ENCODE measurements at regions not wholly inside any gene's neighbourhood (a gene's known extent, or its start where the extent isn't known, plus 50 kb on each side); places are given as distances from the start of the nearest gene placed in this dataset.

DNA sequence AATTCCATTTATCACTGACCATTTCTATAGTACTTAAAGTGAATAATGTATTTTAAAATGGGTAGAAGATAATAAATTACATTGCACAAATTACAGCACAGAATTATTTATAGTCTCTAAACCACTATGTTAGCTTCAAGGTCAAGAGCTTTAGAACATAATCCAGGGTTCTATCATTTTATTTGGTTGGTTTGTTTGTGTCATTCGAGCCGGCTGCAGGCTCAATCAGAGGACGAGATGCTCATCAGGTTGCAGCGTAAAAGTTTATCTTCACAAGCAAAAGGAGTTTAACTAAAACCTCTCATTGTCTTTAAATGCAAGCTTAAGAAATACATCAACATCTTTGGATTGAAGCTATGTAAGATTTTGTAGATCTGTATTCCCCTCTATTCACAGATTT is 523.8 kb downstream of the EFNA5 start:
- DNase-seq, result no peak

DNA sequence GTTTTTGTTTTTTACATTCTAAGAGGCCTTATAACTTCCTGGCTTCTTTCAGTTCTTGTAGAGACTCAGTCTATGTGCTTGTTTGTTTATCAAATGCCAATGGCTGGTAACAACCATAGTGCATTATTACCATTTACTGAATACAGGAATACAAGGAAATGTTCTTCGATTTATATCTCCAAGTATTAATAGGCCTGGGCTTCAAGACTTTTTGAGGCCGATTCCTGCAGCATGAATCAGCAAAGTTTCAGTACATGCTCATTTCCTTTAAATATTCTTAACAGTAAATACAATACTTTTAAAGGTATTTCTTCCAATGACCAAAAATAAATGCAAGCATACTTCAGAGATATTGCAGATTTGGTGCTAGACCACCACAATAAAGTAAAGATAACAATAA is 535.3 kb downstream of the EFNA5 start:
- no peak for DNase-seq

GRCh38 chr5:107134931-107135330 is 535.8 kb downstream of the EFNA5 start:
- no peak for DNase-seq

- no peak for DNase-seq
Measured at GRCh38 chr5:107129051-107129450, 541.7 kb downstream of the EFNA5 start.

DNA sequence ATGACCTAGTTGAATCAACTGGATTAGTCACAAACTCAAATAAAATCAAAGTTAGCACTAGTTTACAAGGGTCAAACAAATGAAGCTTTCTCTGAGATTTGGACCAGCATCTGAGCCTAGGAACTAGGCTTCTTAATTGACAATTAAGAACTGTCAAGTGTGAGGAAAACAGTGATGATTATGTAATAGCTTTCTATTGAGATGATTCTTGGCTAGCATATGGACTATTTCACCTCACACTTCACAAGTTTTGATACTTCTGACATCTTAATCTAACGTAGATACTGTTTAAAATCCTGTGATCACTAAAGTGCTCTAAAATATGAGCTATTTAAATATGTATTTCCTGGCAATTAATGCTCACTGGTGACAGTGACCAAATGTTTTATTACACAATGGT is 542.9 kb downstream of the EFNA5 start:
- DNase-seq, result no peak

GRCh38 chr5:107126341-107126740 is 544.4 kb downstream of the EFNA5 start:
- no peak for DNase-seq

DNA sequence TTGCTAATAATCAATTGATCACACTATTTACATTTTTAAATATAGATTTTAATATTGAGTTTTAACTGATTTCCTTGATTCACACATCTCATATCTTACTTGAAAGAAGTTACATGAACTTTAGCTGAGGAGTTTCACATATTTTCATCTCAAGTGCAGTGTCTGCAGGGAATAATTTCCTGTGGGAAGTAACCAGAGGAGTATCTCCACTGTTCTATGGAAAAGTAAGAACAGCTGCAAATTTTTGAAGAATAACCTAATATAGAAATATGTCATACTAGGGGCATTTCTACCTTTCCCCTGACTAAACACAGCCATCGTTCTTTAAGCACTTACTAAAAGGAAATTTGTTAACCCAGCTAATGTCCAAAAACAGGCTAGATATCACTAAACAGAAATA is 546.4 kb downstream of the EFNA5 start:
- no peak for DNase-seq

DNA sequence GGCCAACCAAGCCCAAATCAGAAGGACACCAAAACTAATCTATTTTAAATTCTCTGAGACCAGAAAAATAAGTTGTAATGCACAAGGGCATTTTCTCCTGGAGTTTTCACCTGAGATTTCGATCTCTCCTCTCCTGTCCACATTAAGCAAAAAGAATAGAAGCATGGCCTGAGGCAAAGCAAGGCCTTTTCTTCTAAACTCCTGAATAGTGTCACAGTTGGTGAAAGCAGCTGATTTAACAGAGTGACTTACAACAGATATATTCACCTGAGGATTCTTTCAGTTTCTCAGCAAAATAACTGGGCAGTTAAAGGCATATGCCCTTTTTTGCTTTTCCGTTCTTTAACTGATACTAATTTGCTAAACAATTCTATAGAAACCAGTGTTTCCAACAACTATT is 547.7 kb downstream of the EFNA5 start:
- no peak for DNase-seq

DNA sequence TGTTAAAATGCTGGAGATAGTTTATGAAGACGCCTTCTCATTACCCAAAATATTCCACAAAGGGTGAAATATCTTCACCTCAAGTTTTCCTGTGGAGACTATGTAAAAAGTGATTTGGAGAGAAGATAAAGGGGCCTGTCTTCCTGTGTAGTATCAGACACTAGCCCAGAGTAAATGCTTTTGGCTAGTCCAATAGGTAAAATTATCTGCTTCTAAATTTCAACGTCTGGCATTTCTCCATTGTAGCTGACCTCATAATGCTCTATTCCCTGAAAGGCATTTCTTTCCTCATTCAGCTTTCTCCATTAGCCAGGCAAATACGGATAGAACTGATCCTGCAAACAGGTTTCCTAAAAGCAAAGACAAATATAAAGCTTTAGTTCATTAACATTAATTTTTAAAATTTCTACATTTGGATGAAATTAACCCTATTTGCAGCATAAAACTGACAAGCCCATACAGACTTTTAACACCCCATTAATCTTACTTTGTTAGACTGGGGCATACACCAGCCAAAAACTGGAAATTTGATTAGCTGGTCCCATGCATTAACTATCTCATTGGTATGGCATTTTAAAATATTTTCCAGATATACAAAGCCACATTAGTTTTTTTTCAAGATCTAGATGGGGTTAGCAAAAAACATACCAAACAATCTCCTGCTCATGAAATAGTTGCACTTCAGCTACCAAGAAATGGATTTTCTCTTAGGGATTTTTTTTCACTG is 548.8 kb downstream of the EFNA5 start:
- DNase-seq, result no peak

GRCh38 chr5:107119656-107120055 is 551.1 kb downstream of the EFNA5 start:
- no peak for DNase-seq

GRCh38 chr5:107118184-107119019 is 552.3 kb downstream of the EFNA5 start:
- no peak for DNase-seq

DNA sequence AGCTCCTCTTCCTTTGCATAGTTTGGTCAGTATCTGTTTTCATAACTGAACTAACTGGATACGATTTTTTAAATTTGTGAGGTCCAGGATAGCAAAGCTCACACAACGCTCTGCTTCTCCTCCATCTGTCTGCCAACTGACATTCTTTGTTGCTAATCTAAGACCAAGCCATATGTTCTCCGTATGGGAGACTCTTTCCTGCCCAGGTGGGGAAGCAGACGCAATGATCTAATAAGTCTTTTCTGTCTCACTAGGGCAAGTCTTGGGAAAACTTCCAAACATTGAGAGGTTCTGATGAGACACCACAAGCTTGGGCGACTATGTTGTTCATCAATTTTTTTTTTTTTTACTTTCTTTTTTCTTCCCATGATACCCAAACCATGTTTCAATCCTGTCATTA is 558.5 kb downstream of the EFNA5 start:
- DNase-seq, result no peak

GRCh38 chr5:107104040-107104995 is 566.4 kb downstream of the EFNA5 start:
- DNase-seq, result peak; percentile 46

DNA sequence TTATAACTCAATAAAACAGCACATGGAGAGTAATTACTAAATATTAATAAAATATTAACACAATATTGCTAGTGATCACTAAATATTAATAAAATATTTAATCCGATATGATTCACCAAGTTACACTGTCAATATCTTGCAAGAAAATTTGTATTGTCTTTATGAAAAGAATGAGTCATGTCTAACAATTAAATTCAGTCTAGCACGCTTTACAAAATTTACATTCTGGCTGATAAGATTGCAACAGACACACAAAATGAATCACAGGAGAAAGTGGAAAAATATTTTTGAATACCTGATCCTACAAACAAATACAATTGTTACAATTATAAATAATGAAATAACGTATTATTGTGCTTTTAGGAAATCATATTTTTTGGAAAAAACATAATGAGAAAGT is 567.2 kb downstream of the EFNA5 start:
- DNase-seq, result no peak

DNA sequence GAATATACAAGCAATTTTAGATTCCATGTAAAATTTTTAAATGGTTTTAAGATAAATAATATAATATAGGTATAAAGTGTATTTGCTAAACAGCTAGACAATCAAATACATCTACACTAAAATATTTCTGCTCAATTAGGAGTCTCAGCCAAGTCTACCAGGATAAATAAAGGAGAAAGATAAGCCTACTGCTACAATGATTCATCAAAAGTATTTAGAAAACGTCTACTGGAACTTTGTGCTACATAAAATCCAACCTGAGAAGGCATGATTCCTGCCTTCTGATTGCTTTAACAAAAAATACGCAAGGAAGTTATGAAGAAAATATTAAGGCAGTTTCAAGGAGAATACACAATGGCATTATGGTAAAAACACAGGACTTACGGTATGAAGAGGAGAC is 570.6 kb downstream of the EFNA5 start:
- no peak for DNase-seq

GRCh38 chr5:107099506-107099905 is 571.2 kb downstream of the EFNA5 start:
- no peak for DNase-seq

- DNase-seq, result no peak
Measured at GRCh38 chr5:107092695-107093094, 578.0 kb downstream of the EFNA5 start.

DNA sequence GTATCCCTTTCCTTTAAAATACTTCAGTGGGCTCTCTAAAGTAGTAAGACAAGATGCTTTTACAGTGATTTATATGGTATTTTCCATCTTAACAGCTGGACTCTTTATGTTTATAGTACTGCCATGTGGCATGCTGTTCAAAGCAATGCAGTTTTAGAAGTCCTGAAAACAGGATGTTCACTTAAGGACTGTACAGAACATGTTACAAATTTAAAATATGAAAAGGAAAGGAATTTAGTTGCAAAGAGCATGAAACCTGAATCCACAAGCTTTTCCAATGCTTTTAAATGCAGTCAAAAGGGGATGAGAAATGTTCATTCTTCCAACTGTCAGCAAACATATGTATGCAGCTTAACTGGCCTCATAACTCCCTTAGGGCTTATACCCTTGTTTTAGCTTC is 580.2 kb downstream of the EFNA5 start:
- DNase-seq, result no peak

DNA sequence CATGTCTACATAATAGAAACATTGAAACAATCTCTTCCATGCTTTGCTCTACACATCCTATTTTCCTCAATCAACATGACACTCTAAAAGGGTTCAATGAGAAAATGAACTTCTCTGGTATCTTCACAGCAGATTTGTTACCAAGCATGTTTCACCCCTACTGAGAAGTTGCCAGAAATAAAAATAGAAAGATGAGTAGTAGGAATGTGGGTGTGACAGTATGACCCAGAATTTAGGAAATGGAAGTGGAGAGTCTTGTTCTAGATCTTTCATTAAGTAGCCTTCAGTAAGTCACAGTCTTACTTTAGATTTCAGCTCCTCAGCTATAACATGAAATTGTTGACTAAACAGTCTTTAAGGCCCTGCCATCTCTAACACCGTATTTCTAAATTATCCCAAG is 581.8 kb downstream of the EFNA5 start:
- DNase-seq, result no peak

- DNase-seq, result no peak
Measured at GRCh38 chr5:107085572-107085971, 585.2 kb downstream of the EFNA5 start.

DNA sequence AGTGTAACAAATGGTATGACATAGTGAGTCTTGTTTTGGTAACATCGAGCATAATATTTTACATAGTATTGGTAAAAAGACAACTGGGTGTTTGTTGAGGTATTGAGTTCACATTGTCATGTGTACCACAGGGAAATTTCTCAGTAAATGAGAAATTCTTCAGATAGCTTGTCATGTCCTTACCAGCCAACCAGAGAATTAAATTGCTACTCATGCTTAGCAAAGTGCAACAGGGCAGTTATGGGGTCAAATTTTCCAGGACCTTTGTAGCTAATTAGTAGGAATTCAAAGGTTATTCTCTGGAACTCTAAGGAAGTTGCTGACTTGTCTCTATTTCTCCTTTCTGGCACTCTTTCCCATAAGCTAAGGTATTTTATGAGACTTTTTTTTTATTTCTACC is 595.7 kb downstream of the EFNA5 start:
- DNase-seq, result no peak

GRCh38 chr5:107072967-107073366 is 597.8 kb downstream of the EFNA5 start:
- no peak for DNase-seq

GRCh38 chr5:107072440-107072839 is 598.3 kb downstream of the EFNA5 start:
- DNase-seq, result no peak

Measured in right kidney (tissue), 1 donor.